HEK293 (cell line): ENCODE measurements at regions not wholly inside any gene's neighbourhood (a gene's known extent, or its start where the extent isn't known, plus 50 kb on each side); places are given as distances from the start of the nearest gene placed in this dataset.

Experiments
- CTCF ChIA-PET: fragments of 350-600 bp; formaldehyde crosslinking; extraction: SDS; loops from one replicate; lab custom pipeline; 2021; ENCODE audit warnings: antibody characterized with exemption; lab: Yijun Ruan, JAX
- POLR2A ChIA-PET: fragments of 300-600 bp; formaldehyde crosslinking; extraction: SDS; loops from one replicate; lab custom pipeline; 2020; ENCODE audit warnings: antibody characterized with exemption, inconsistent platforms; lab: Yijun Ruan, JAX
- H3K27ac ChIP-seq: fragments of 200-500 bp; sonication (Bioruptor generic); 2 replicates; pipeline ENCODE4 v1.5.1; 2014; ENCODE audit warnings: low read depth, low read length, control low read depth, inconsistent platforms; ENCODE audit errors: extremely low read depth
- H3K36me3 ChIP-seq, 2 experiments: fragments of 200-500 bp in 1 of 2; sonication (Bioruptor generic) in 1 of 2; 1 replicate in 1 of 2; 2 replicates in 1 of 2; pipeline ENCODE4 v1.5.1; 2014 to 2017; ENCODE audit warnings: inconsistent platforms in 2 of 2, low read length in 2 of 2; ENCODE audit not compliant: control insufficient read depth in 2 of 2, insufficient read depth in 1 of 2
- H3K4me1 ChIP-seq: fragments of 200-500 bp; sonication (Bioruptor generic); 2 replicates; pipeline ENCODE4 v1.5.1; 2014; ENCODE audit warnings: mild to moderate bottlenecking, low read length, inconsistent platforms; ENCODE audit not compliant: control insufficient read depth, insufficient read depth
- H3K4me3 ChIP-seq: 2 replicates; pipeline ENCODE4 v1.5.1; 2011; ENCODE audit warnings: low read depth, mild to moderate bottlenecking, control low read depth, low read length, moderate library complexity
- H3K9me3 ChIP-seq: fragments of 200-500 bp; sonication (Bioruptor generic); 2 replicates; pipeline ENCODE4 v1.5.1; 2014; ENCODE audit warnings: low read depth, low read length, inconsistent platforms; ENCODE audit not compliant: control insufficient read depth, insufficient read depth
- BCL11A ChIP-seq: fragments of 450-650 bp; formaldehyde crosslinking; IDR thresholded peaks from 2 replicates; pipeline ENCODE4 v1.5.1; 2016; ENCODE audit warnings: low read depth, missing biosample characterization, missing genetic modification characterization
- EGR2 ChIP-seq: fragments of 450-650 bp; formaldehyde crosslinking; IDR thresholded peaks from 2 replicates; pipeline ENCODE4 v1.5.1; 2016; ENCODE audit warnings: low read depth, missing biosample characterization, missing genetic modification characterization
- ELK4 ChIP-seq: IDR thresholded peaks from 2 replicates; pipeline ENCODE4 v1.6.1; 2011; ENCODE audit warnings: mild to moderate bottlenecking, low read depth, low read length, borderline replicate concordance
- GLI2 ChIP-seq: fragments of 450-650 bp; formaldehyde crosslinking; IDR thresholded peaks from 2 replicates; pipeline ENCODE4; 2017; ENCODE audit warnings: missing biosample characterization, missing genetic modification characterization, low read depth, borderline replicate concordance
- KLF10 ChIP-seq: fragments of 450-650 bp; IDR thresholded peaks from 2 replicates; pipeline ENCODE4 v1.5.1; 2018; ENCODE audit warnings: missing biosample characterization, mild to moderate bottlenecking, missing genetic modification characterization
- SP2 ChIP-seq: fragments of 450-650 bp; formaldehyde crosslinking; IDR thresholded peaks from 2 replicates; pipeline ENCODE4 v1.5.1; 2016; ENCODE audit warnings: missing biosample characterization, missing genetic modification characterization
- TSHZ1 ChIP-seq: fragments of 450-650 bp; formaldehyde crosslinking; IDR thresholded peaks from 2 replicates; pipeline ENCODE4 v1.5.1; 2016; ENCODE audit warnings: missing biosample characterization, missing genetic modification characterization, borderline replicate concordance
- ZFP41 ChIP-seq: fragments of 450-650 bp; formaldehyde crosslinking; IDR thresholded peaks from 2 replicates; pipeline ENCODE4 v1.5.1; 2016; ENCODE audit warnings: missing biosample characterization, missing genetic modification characterization, borderline replicate concordance
- ZIC2 ChIP-seq: fragments of 450-650 bp; formaldehyde crosslinking; IDR thresholded peaks from 2 replicates; pipeline ENCODE4 v1.5.1; 2016; ENCODE audit warnings: missing biosample characterization, missing genetic modification characterization
- ZNF138 ChIP-seq: fragments of 450-650 bp; formaldehyde crosslinking; IDR thresholded peaks from 2 replicates; pipeline ENCODE4 v1.5.1; 2016; ENCODE audit warnings: missing biosample characterization, missing genetic modification characterization, borderline replicate concordance
- ZNF146 ChIP-seq: fragments of 450-650 bp; formaldehyde crosslinking; IDR thresholded peaks from 2 replicates; pipeline ENCODE4 v1.5.1; 2016; ENCODE audit warnings: missing biosample characterization, missing genetic modification characterization
- ZNF155 ChIP-seq: fragments of 450-650 bp; formaldehyde crosslinking; IDR thresholded peaks from 2 replicates; pipeline ENCODE4 v1.5.1; 2016; ENCODE audit warnings: missing biosample characterization, missing genetic modification characterization
- ZNF169 ChIP-seq: fragments of 450-650 bp; formaldehyde crosslinking; IDR thresholded peaks from 2 replicates; pipeline ENCODE4 v1.5.1; 2016; ENCODE audit warnings: missing biosample characterization, missing genetic modification characterization
- ZNF221 ChIP-seq: fragments of 450-650 bp; formaldehyde crosslinking; IDR thresholded peaks from 2 replicates; pipeline ENCODE4 v1.5.1; 2017; ENCODE audit warnings: missing biosample characterization, missing genetic modification characterization, borderline replicate concordance
- ZNF223 ChIP-seq: fragments of 450-650 bp; formaldehyde crosslinking; IDR thresholded peaks from 2 replicates; pipeline ENCODE4 v1.5.1; 2016; ENCODE audit warnings: missing biosample characterization, missing genetic modification characterization
- ZNF239 ChIP-seq: fragments of 450-650 bp; formaldehyde crosslinking; IDR thresholded peaks from 2 replicates; pipeline ENCODE4 v1.5.1; 2016; ENCODE audit warnings: missing biosample characterization, missing genetic modification characterization
- ZNF324 ChIP-seq: fragments of 450-650 bp; formaldehyde crosslinking; IDR thresholded peaks from 2 replicates; pipeline ENCODE4 v1.5.1; 2016; ENCODE audit warnings: missing biosample characterization, missing genetic modification characterization
- ZNF341 ChIP-seq: fragments of 450-650 bp; formaldehyde crosslinking; IDR thresholded peaks from 2 replicates; pipeline ENCODE4; 2016; ENCODE audit warnings: low read depth, missing biosample characterization, missing genetic modification characterization
- ZNF391 ChIP-seq: fragments of 450-650 bp; formaldehyde crosslinking; IDR thresholded peaks from 2 replicates; pipeline ENCODE4 v1.5.1; 2016; ENCODE audit warnings: low read depth, missing biosample characterization, missing genetic modification characterization, borderline replicate concordance
- ZNF416 ChIP-seq: fragments of 450-650 bp; formaldehyde crosslinking; IDR thresholded peaks from 2 replicates; pipeline ENCODE4 v1.5.1; 2016; ENCODE audit warnings: missing biosample characterization, missing genetic modification characterization
- ZNF473 ChIP-seq: fragments of 450-650 bp; formaldehyde crosslinking; IDR thresholded peaks from 2 replicates; pipeline ENCODE4 v1.5.1; 2017; ENCODE audit warnings: missing biosample characterization, missing genetic modification characterization
- ZNF558 ChIP-seq: fragments of 450-650 bp; formaldehyde crosslinking; IDR thresholded peaks from 2 replicates; pipeline ENCODE4 v1.5.1; 2016; ENCODE audit warnings: missing biosample characterization, missing genetic modification characterization
- ZNF585B ChIP-seq: fragments of 450-650 bp; formaldehyde crosslinking; IDR thresholded peaks from 2 replicates; pipeline ENCODE4 v1.5.1; 2016; ENCODE audit warnings: missing biosample characterization, missing genetic modification characterization
- ZNF600 ChIP-seq: fragments of 450-650 bp; formaldehyde crosslinking; IDR thresholded peaks from 2 replicates; pipeline ENCODE4 v1.5.1; 2016; ENCODE audit warnings: missing biosample characterization, missing genetic modification characterization
- ZNF623 ChIP-seq: fragments of 450-650 bp; formaldehyde crosslinking; IDR thresholded peaks from 2 replicates; pipeline ENCODE4 v1.5.1; 2016; ENCODE audit warnings: missing biosample characterization, missing genetic modification characterization
- ZNF629 ChIP-seq: fragments of 450-650 bp; formaldehyde crosslinking; IDR thresholded peaks from 2 replicates; pipeline ENCODE4 v1.5.1; 2017; ENCODE audit warnings: missing biosample characterization, missing genetic modification characterization
- ZXDB ChIP-seq: fragments of 450-650 bp; formaldehyde crosslinking; IDR thresholded peaks from 2 replicates; pipeline ENCODE4 v1.5.1; 2016; ENCODE audit warnings: missing biosample characterization, missing genetic modification characterization

GRCh38 chr10:56715262-56715661 is 354.2 kb upstream of the ZWINT start (continued):
- no peak for TF ChIP-seq ZNF324 (tag by site-specific recombination)
- TF ChIP-seq ZNF223 (tag by site-specific recombination): no peak
- TF ChIP-seq ZNF155 (tag by site-specific recombination): no peak
- no peak for TF ChIP-seq ZNF221 (tag by site-specific recombination)
- TF ChIP-seq ZNF623 (tag by site-specific recombination): no peak
- no peak for TF ChIP-seq ZNF146 (tag by site-specific recombination)
- TF ChIP-seq GLI2 (tag by site-specific recombination): no peak
- no peak for TF ChIP-seq ELK4
- no peak for TF ChIP-seq SP2 (tag by site-specific recombination)
- no peak for TF ChIP-seq ZNF169 (tag by site-specific recombination)
- no peak for TF ChIP-seq ZNF600 (tag by site-specific recombination)
- TF ChIP-seq ZNF558 (tag by site-specific recombination): no peak
- no peak for TF ChIP-seq ZFP41
- TF ChIP-seq BCL11A (tag by site-specific recombination): no peak
- no peak for TF ChIP-seq KLF10 (tag by site-specific recombination)
- no peak for TF ChIP-seq ZIC2

GRCh38 chr10:56698506-56698905 is 337.4 kb upstream of the ZWINT start:
- no peak for TF ChIP-seq ZXDB
- TF ChIP-seq EGR2: no peak
- TF ChIP-seq ZNF138 (tag by site-specific recombination): no peak
- TF ChIP-seq ZNF629: no peak
- TF ChIP-seq BCL11A (tag by site-specific recombination): no peak
- no peak for TF ChIP-seq ZNF239
- no peak for TF ChIP-seq ZNF585B (tag by site-specific recombination)
- no peak for TF ChIP-seq ZNF416
- no peak for TF ChIP-seq ZNF341 (tag by site-specific recombination)
- TF ChIP-seq ZNF473 (tag by site-specific recombination): no peak
- no peak for TF ChIP-seq TSHZ1
- no peak for TF ChIP-seq ZNF391 (tag by site-specific recombination)
- TF ChIP-seq, all 188 proteins: peak for 0
- Histone ChIP-seq H3K27ac (no peak overlapping the region), H3K9me3 (no peaks in the 10 kb centered on the region), H3K4me1 (no peaks in the 10 kb centered on the region), H3K4me3 (no peak overlapping the region), H3K36me3 (no peaks in the 10 kb centered on the region)
- CTCF ChIA-PET: no interaction called here
- POLR2A ChIA-PET: no interaction called here
